ENCODE measurements at regions not wholly inside any gene's neighbourhood (a gene's known extent, or its start where the extent isn't known, plus 50 kb on each side); places are given as distances from the start of the nearest gene placed in this dataset.

DNA sequence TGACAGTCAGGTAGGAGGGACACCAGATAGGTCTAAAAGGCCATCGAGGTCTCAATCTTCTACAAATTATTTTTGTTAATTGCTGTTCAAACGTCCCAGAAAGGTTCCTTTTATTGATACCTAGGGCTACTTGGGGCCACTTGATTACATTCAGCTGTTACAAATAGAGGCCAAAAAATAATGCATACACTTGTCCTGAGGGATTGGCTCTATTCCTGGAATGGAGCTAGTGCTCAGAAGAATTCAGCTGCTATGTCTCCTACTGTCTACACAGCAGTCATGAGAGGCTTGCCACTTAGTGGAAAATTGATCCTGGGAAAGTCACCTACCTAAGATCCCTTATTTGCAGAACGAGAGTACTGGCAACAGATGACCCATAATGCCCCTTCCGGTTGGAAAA lies 498.3 kb downstream of the ADGRL2 start:
- no peak for TF ChIP-seq YY1 (IDR thresholded peaks at IDR 0.05; ENCODE audit: low read depth, low read length)
- TF ChIP-seq, protein P1, sequence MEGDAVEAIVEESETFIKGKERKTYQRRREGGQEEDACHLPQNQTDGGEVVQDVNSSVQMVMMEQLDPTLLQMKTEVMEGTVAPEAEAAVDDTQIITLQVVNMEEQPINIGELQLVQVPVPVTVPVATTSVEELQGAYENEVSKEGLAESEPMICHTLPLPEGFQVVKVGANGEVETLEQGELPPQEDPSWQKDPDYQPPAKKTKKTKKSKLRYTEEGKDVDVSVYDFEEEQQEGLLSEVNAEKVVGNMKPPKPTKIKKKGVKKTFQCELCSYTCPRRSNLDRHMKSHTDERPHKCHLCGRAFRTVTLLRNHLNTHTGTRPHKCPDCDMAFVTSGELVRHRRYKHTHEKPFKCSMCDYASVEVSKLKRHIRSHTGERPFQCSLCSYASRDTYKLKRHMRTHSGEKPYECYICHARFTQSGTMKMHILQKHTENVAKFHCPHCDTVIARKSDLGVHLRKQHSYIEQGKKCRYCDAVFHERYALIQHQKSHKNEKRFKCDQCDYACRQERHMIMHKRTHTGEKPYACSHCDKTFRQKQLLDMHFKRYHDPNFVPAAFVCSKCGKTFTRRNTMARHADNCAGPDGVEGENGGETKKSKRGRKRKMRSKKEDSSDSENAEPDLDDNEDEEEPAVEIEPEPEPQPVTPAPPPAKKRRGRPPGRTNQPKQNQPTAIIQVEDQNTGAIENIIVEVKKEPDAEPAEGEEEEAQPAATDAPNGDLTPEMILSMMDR (IDR thresholded peaks at IDR 0.05 in 2 of 3, conservative IDR thresholded peaks at IDR 0.05 in 1 of 3; ENCODE audit: control insufficient read depth in 2 of 3, extremely low read depth in 1 of 3, insufficient read depth in 1 of 3, low read depth in 3 of 3, low read length in 3 of 3) = no peak
- TF ChIP-seq TAF1 (IDR thresholded peaks at IDR 0.05; ENCODE audit: borderline replicate concordance, low read depth, low read length) = no peak
- no peak for TF ChIP-seq NFIC (IDR thresholded peaks at IDR 0.05; ENCODE audit: low read depth, low read length)
- TF ChIP-seq, protein P2, sequence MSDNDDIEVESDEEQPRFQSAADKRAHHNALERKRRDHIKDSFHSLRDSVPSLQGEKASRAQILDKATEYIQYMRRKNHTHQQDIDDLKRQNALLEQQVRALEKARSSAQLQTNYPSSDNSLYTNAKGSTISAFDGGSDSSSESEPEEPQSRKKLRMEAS (IDR thresholded peaks at IDR 0.05; ENCODE audit: low read depth, low read length) = no peak
- TF ChIP-seq, protein P3, sequence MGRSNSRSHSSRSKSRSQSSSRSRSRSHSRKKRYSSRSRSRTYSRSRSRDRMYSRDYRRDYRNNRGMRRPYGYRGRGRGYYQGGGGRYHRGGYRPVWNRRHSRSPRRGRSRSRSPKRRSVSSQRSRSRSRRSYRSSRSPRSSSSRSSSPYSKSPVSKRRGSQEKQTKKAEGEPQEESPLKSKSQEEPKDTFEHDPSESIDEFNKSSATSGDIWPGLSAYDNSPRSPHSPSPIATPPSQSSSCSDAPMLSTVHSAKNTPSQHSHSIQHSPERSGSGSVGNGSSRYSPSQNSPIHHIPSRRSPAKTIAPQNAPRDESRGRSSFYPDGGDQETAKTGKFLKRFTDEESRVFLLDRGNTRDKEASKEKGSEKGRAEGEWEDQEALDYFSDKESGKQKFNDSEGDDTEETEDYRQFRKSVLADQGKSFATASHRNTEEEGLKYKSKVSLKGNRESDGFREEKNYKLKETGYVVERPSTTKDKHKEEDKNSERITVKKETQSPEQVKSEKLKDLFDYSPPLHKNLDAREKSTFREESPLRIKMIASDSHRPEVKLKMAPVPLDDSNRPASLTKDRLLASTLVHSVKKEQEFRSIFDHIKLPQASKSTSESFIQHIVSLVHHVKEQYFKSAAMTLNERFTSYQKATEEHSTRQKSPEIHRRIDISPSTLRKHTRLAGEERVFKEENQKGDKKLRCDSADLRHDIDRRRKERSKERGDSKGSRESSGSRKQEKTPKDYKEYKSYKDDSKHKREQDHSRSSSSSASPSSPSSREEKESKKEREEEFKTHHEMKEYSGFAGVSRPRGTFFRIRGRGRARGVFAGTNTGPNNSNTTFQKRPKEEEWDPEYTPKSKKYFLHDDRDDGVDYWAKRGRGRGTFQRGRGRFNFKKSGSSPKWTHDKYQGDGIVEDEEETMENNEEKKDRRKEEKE (IDR thresholded peaks at IDR 0.05) = no peak
- no peak for TF ChIP-seq TCF12 (IDR thresholded peaks at IDR 0.05; ENCODE audit: low read depth, low read length)
- no peak for TF ChIP-seq EZH2 (IDR thresholded peaks at IDR 0.05; ENCODE audit: borderline replicate concordance, control insufficient read depth, low read depth, low read length)
- TF ChIP-seq SIN3A (IDR thresholded peaks at IDR 0.05; ENCODE audit: low read depth, low read length) = no peak
- TF ChIP-seq POLR2A (IDR thresholded peaks at IDR 0.05; ENCODE audit: low read depth, low read length) = no peak
- TF ChIP-seq BACH1 (IDR thresholded peaks at IDR 0.05; ENCODE audit: borderline replicate concordance) = no peak
- TF ChIP-seq ZNF274 (IDR thresholded peaks at IDR 0.05; ENCODE audit: insufficient read depth, insufficient read length) = no peak
